ENCODE measurements at regions not wholly inside any gene's neighbourhood (a gene's known extent, or its start where the extent isn't known, plus 50 kb on each side); places are given as distances from the start of the nearest gene placed in this dataset.

- no peaks in the 10 kb centered on the region for H3K36me3 ChIP-seq (ENCODE audit: control insufficient read depth in 2 of 2, extremely low read depth in 1 of 2, insufficient read depth in 2 of 2, low read length in 2 of 2)
- TF ChIP-seq CTCF (optimal IDR thresholded peaks at IDR 0.05 in 1 of 3, IDR thresholded peaks at IDR 0.05 in 1 of 3, conservative IDR thresholded peaks at IDR 0.05 in 1 of 3; ENCODE audit: extremely low read depth in 1 of 3, insufficient read depth in 2 of 3, low read length in 3 of 3), result no peak
- no peak for TF ChIP-seq EZH2 (IDR thresholded peaks at IDR 0.05; ENCODE audit: low read length)
- H3K4me2 ChIP-seq (ENCODE audit: control insufficient read depth, extremely low read depth, insufficient read depth, low read depth, low read length), result no peak overlapping the region
- no peaks in the 10 kb centered on the region for H3K9me1 ChIP-seq (ENCODE audit: control insufficient read depth, extremely low read depth, insufficient read depth, low read length)
- no peak overlapping the region for H3K27ac ChIP-seq (ENCODE audit: control insufficient read depth, insufficient read depth, low read length)
- FAIRE-seq (no peak), DNase-seq (ENCODE audit: low read depth, low spot score) (no peak)
- H3K9me3 ChIP-seq (ENCODE audit: control insufficient read depth, low read depth, low read length), result no peaks in the 10 kb centered on the region
- no peak overlapping the region for H2AFZ ChIP-seq (ENCODE audit: control insufficient read depth, low read length)
- no peaks in the 10 kb centered on the region for H3K4me1 ChIP-seq (ENCODE audit: control insufficient read depth, extremely low read depth, insufficient read depth, low read length)
- H3K79me2 ChIP-seq (ENCODE audit: control insufficient read depth, insufficient read depth, low read length), result no peaks in the 10 kb centered on the region
- no peaks in the 10 kb centered on the region for H4K20me1 ChIP-seq (ENCODE audit: control insufficient read depth, extremely low read depth, insufficient read depth, low read length)
- no peak overlapping the region for H3K9ac ChIP-seq (ENCODE audit: control insufficient read depth, extremely low read depth, insufficient read depth, low read length)
- H3K4me3 ChIP-seq (ENCODE audit: control insufficient read depth in 2 of 3, extremely low read depth in 1 of 3, insufficient read depth in 2 of 3, low read depth in 1 of 3, low read length in 3 of 3), result no peak overlapping the region
- dilution Hi-C loops (cut with MboI; ENCODE audit: extremely low pct_ligation_motif_present, low sequenced_read_pairs), result no loop called here
- no peaks in the 10 kb centered on the region for H3K27me3 ChIP-seq (ENCODE audit: control insufficient read depth, extremely low read depth, insufficient read depth, low read length)
Observed at GRCh38 chr6:164283574-164283973, 869.1 kb downstream of the QKI start.

- H3K4me1 ChIP-seq (ENCODE audit: control insufficient read depth, extremely low read depth, insufficient read depth, low read length), result no peaks in the 10 kb centered on the region
- H3K36me3 ChIP-seq (ENCODE audit: control insufficient read depth in 2 of 2, extremely low read depth in 1 of 2, insufficient read depth in 2 of 2, low read length in 2 of 2), result no peaks in the 10 kb centered on the region
- H2AFZ ChIP-seq (ENCODE audit: control insufficient read depth, low read length), result no peak overlapping the region
- no peaks in the 10 kb centered on the region for H3K9me1 ChIP-seq (ENCODE audit: control insufficient read depth, extremely low read depth, insufficient read depth, low read length)
- no peaks in the 10 kb centered on the region for H4K20me1 ChIP-seq (ENCODE audit: control insufficient read depth, extremely low read depth, insufficient read depth, low read length)
- DNase-seq (ENCODE audit: low read depth, low spot score) (no peak), FAIRE-seq (no peak)
- no peaks in the 10 kb centered on the region for H3K79me2 ChIP-seq (ENCODE audit: control insufficient read depth, insufficient read depth, low read length)
- no peak overlapping the region for H3K4me3 ChIP-seq (ENCODE audit: control insufficient read depth in 2 of 3, extremely low read depth in 1 of 3, insufficient read depth in 2 of 3, low read depth in 1 of 3, low read length in 3 of 3)
- H3K27ac ChIP-seq (ENCODE audit: control insufficient read depth, insufficient read depth, low read length), result no peak overlapping the region
- no peaks in the 10 kb centered on the region for H3K27me3 ChIP-seq (ENCODE audit: control insufficient read depth, extremely low read depth, insufficient read depth, low read length)
- TF ChIP-seq CTCF (optimal IDR thresholded peaks at IDR 0.05 in 1 of 3, IDR thresholded peaks at IDR 0.05 in 1 of 3, conservative IDR thresholded peaks at IDR 0.05 in 1 of 3; ENCODE audit: extremely low read depth in 1 of 3, insufficient read depth in 2 of 3, low read length in 3 of 3) (no peak), EZH2 (IDR thresholded peaks at IDR 0.05; ENCODE audit: low read length) (no peak)
- H3K4me2 ChIP-seq (ENCODE audit: control insufficient read depth, extremely low read depth, insufficient read depth, low read depth, low read length), result no peak overlapping the region
- H3K9ac ChIP-seq (ENCODE audit: control insufficient read depth, extremely low read depth, insufficient read depth, low read length), result no peak overlapping the region
- dilution Hi-C loops (cut with MboI; ENCODE audit: extremely low pct_ligation_motif_present, low sequenced_read_pairs), result no loop called here
- no peaks in the 10 kb centered on the region for H3K9me3 ChIP-seq (ENCODE audit: control insufficient read depth, low read depth, low read length)
Observed at GRCh38 chr6:164276211-164276610, 861.7 kb downstream of the QKI start.

All from keratinocyte (primary cell).